Neuron (in vitro differentiated cells): ENCODE measurements at regions not wholly inside any gene's neighbourhood (a gene's known extent, or its start where the extent isn't known, plus 50 kb on each side); places are given as distances from the start of the nearest gene placed in this dataset.
"Not testable (repeated sequence)": the region's sequence is repeated elsewhere in the genome, so short reads cannot be mapped to it uniquely, and the experiment has no call there.

ENCODE experiments used
- H2AFZ ChIP-seq: one replicate; pipeline ENCODE4 v1.6.1; 2013; ENCODE audit warnings: low read depth, mild to moderate bottlenecking, inconsistent platforms, low read length, moderate library complexity
- H3K27me3 ChIP-seq: one replicate; pipeline ENCODE4 v1.6.1; 2013; ENCODE audit warnings: low read length; ENCODE audit not compliant: insufficient read depth
- H3K36me3 ChIP-seq: one replicate; pipeline ENCODE4 v1.6.1; 2013; ENCODE audit warnings: low read length; ENCODE audit not compliant: insufficient read depth
- H3K4me1 ChIP-seq: one replicate; pipeline ENCODE4 v1.6.1; 2013; ENCODE audit warnings: low read length; ENCODE audit not compliant: insufficient read depth
- H3K4me3 ChIP-seq: 2 replicates; pipeline ENCODE4 v1.5.1; 2013; ENCODE audit warnings: mild to moderate bottlenecking, low read length, moderate library complexity
- H3K9me3 ChIP-seq: one replicate; pipeline ENCODE4 v1.6.1; 2013; ENCODE audit warnings: low read length

GRCh38 chr2:53519918-53520841 lies 247.4 kb upstream of the CHAC2 start:
- Histone ChIP-seq H3K27me3 (no peaks in the 10 kb centered on the region), H2AFZ (peak overlapping the region; percentile 20), H3K4me3 (peak overlapping the region; percentile 12), H3K9me3 (no peaks in the 10 kb centered on the region), H3K4me1 (peaks cover 17% of the 10 kb centered on the region), H3K36me3 (no peaks in the 10 kb centered on the region)

GRCh38 chr2:53517406-53517805 lies 250.2 kb upstream of the CHAC2 start:
- H3K27me3 ChIP-seq, result no peaks in the 10 kb centered on the region
- no peak overlapping the region for H2AFZ ChIP-seq
- H3K9me3 ChIP-seq, result no peaks in the 10 kb centered on the region
- H3K4me3 ChIP-seq, result no peak overlapping the region
- H3K4me1 ChIP-seq, result peaks cover 17% of the 10 kb centered on the region
- no peaks in the 10 kb centered on the region for H3K36me3 ChIP-seq

GRCh38 chr2:53516650-53517049 lies 251.0 kb upstream of the CHAC2 start:
- Histone ChIP-seq H2AFZ (no peak overlapping the region), H3K9me3 (no peaks in the 10 kb centered on the region), H3K36me3 (no peaks in the 10 kb centered on the region), H3K27me3 (no peaks in the 10 kb centered on the region), H3K4me3 (no peak overlapping the region), H3K4me1 (peaks cover 17% of the 10 kb centered on the region)

- no peaks in the 10 kb centered on the region for H3K36me3 ChIP-seq
- H3K27me3 ChIP-seq, result no peaks in the 10 kb centered on the region
- no peak overlapping the region for H3K4me3 ChIP-seq
- H2AFZ ChIP-seq, result no peak overlapping the region
- H3K9me3 ChIP-seq, result no peaks in the 10 kb centered on the region
- H3K4me1 ChIP-seq, result peaks cover 12% of the 10 kb centered on the region
These were observed 251.9 kb upstream of the CHAC2 start for GRCh38 chr2:53515435-53516332.

GRCh38 chr2:53513167-53513666 lies 254.4 kb upstream of the CHAC2 start:
- H2AFZ ChIP-seq, result no peak overlapping the region
- no peaks in the 10 kb centered on the region for H3K36me3 ChIP-seq
- no peaks in the 10 kb centered on the region for H3K4me1 ChIP-seq
- H3K9me3 ChIP-seq, result no peaks in the 10 kb centered on the region
- no peaks in the 10 kb centered on the region for H3K27me3 ChIP-seq
- H3K4me3 ChIP-seq, result no peak overlapping the region

- H3K4me1 ChIP-seq, result no peaks in the 10 kb centered on the region
- no peak overlapping the region for H3K4me3 ChIP-seq
- no peaks in the 10 kb centered on the region for H3K27me3 ChIP-seq
- no peaks in the 10 kb centered on the region for H3K9me3 ChIP-seq
- H3K36me3 ChIP-seq, result no peaks in the 10 kb centered on the region
- no peak overlapping the region for H2AFZ ChIP-seq
These were observed 255.4 kb upstream of the CHAC2 start for GRCh38 chr2:53512071-53512826.

GRCh38 chr2:53511549-53511948 lies 256.1 kb upstream of the CHAC2 start:
- Histone ChIP-seq H3K9me3 (no peaks in the 10 kb centered on the region), H3K4me3 (no peak overlapping the region), H3K27me3 (no peaks in the 10 kb centered on the region), H2AFZ (no peak overlapping the region), H3K36me3 (no peaks in the 10 kb centered on the region), H3K4me1 (no peaks in the 10 kb centered on the region)

- Histone ChIP-seq H3K4me1 (no peaks in the 10 kb centered on the region), H3K27me3 (no peaks in the 10 kb centered on the region), H3K4me3 (no peak overlapping the region), H3K9me3 (no peaks in the 10 kb centered on the region), H3K36me3 (no peaks in the 10 kb centered on the region), H2AFZ (no peak overlapping the region)
These were observed 257.2 kb upstream of the CHAC2 start for GRCh38 chr2:53510401-53510800.

GRCh38 chr2:53509831-53510388 lies 257.7 kb upstream of the CHAC2 start:
- no peak overlapping the region for H2AFZ ChIP-seq
- H3K9me3 ChIP-seq, result no peaks in the 10 kb centered on the region
- no peaks in the 10 kb centered on the region for H3K27me3 ChIP-seq
- no peaks in the 10 kb centered on the region for H3K36me3 ChIP-seq
- H3K4me1 ChIP-seq, result no peaks in the 10 kb centered on the region
- H3K4me3 ChIP-seq, result no peak overlapping the region

GRCh38 chr2:53508667-53509066 lies 258.9 kb upstream of the CHAC2 start:
- H2AFZ ChIP-seq, result no peak overlapping the region
- no peaks in the 10 kb centered on the region for H3K9me3 ChIP-seq
- no peaks in the 10 kb centered on the region for H3K36me3 ChIP-seq
- no peaks in the 10 kb centered on the region for H3K4me1 ChIP-seq
- no peaks in the 10 kb centered on the region for H3K27me3 ChIP-seq
- no peak overlapping the region for H3K4me3 ChIP-seq

GRCh38 chr2:53507070-53507469 lies 260.5 kb upstream of the CHAC2 start:
- H3K36me3 ChIP-seq, H3K4me1 ChIP-seq, H3K4me3 ChIP-seq, H3K9me3 ChIP-seq, H2AFZ ChIP-seq, H3K27me3 ChIP-seq: not testable (repeated sequence)

- H3K4me1 ChIP-seq, result no peaks in the 10 kb centered on the region
- H2AFZ ChIP-seq, result no peak overlapping the region
- H3K4me3 ChIP-seq, result no peak overlapping the region
- no peaks in the 10 kb centered on the region for H3K36me3 ChIP-seq
- H3K9me3 ChIP-seq, result no peaks in the 10 kb centered on the region
- H3K27me3 ChIP-seq, result no peaks in the 10 kb centered on the region
These were observed 261.8 kb upstream of the CHAC2 start for GRCh38 chr2:53505826-53506225.
